ENCODE measurements at regions not wholly inside any gene's neighbourhood (a gene's known extent, or its start where the extent isn't known, plus 50 kb on each side); places are given as distances from the start of the nearest gene placed in this dataset.

DNA sequence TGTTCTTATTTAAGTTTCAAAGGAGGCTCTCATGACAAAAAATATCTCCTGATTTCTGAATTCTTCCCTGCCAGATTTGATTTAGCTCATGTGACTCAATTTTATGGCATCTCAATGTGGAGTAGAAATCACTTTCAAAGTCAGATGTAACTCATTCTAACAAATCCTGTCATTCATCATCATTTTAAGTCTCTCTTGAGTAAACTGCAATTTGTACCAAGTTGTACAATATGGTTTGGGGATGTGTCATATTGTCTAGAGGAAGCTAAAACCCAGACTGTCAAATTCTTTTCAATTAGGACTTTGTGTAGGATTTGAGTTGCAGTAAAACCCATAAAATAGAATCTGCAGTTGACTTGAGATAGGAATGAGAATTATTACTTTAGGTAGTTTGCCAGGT lies 2101.0 kb downstream of the NCAM2 start:
- CTCF ChIA-PET, result no interaction called here

GRCh38 chr21:23101111-23101510 lies 2102.9 kb downstream of the NCAM2 start:
- CTCF ChIA-PET, result interaction anchor here (0.7 kb wide), 1 partner anchor 121 kb away, joined by 6 read pairs; no protein-coding TSS in a partner anchor
- no TSS peak for BruUV-seq (replicated peaks)
- no peak for DNase-seq
- no peak overlapping the region for H3K4me3 Mint-ChIP-seq (ENCODE audit: low read depth, unreplicated experiment)
- no peaks in the 10 kb centered on the region for H3K27me3 Mint-ChIP-seq (ENCODE audit: unreplicated experiment)
- H3K4me1 Mint-ChIP-seq (ENCODE audit: low read depth, unreplicated experiment), result no peaks in the 10 kb centered on the region
- peaks cover 6% of the 10 kb centered on the region for H3K9me3 Mint-ChIP-seq (ENCODE audit: low read depth, unreplicated experiment)
- H3K36me3 Mint-ChIP-seq (ENCODE audit: insufficient read depth, unreplicated experiment), result no peaks in the 10 kb centered on the region
- intact Hi-C loops (cut with micrococcal nuclease; ENCODE audit: unreplicated experiment), result no loop called here
- no peak for TF ChIP-seq CTCF (IDR thresholded peaks at IDR 0.05; ENCODE audit: unreplicated experiment)
- no peak overlapping the region for H3K27ac Mint-ChIP-seq (ENCODE audit: unreplicated experiment)

More for the DNA sequence above, 2101.0 kb downstream of the NCAM2 start:
- BruUV-seq (replicated peaks), result no TSS peak
- TF ChIP-seq CTCF (IDR thresholded peaks at IDR 0.05; ENCODE audit: unreplicated experiment), result no peak
- H3K4me3 Mint-ChIP-seq (ENCODE audit: low read depth, unreplicated experiment), result no peak overlapping the region
- intact Hi-C loops (cut with micrococcal nuclease; ENCODE audit: unreplicated experiment), result no loop called here
- DNase-seq, result no peak
- H3K27me3 Mint-ChIP-seq (ENCODE audit: unreplicated experiment), result no peaks in the 10 kb centered on the region
- H3K36me3 Mint-ChIP-seq (ENCODE audit: insufficient read depth, unreplicated experiment), result no peaks in the 10 kb centered on the region
- no peak overlapping the region for H3K27ac Mint-ChIP-seq (ENCODE audit: unreplicated experiment)
- no peaks in the 10 kb centered on the region for H3K4me1 Mint-ChIP-seq (ENCODE audit: low read depth, unreplicated experiment)
- peaks cover 6% of the 10 kb centered on the region for H3K9me3 Mint-ChIP-seq (ENCODE audit: low read depth, unreplicated experiment)

- Mint-ChIP-seq H3K36me3 (ENCODE audit: insufficient read depth, unreplicated experiment) (no peaks in the 10 kb centered on the region), H3K4me1 (ENCODE audit: low read depth, unreplicated experiment) (no peaks in the 10 kb centered on the region), H3K4me3 (ENCODE audit: low read depth, unreplicated experiment) (no peak overlapping the region), H3K9me3 (ENCODE audit: low read depth, unreplicated experiment) (peaks cover 4% of the 10 kb centered on the region), H3K27me3 (ENCODE audit: unreplicated experiment) (no peaks in the 10 kb centered on the region), H3K27ac (ENCODE audit: unreplicated experiment) (no peak overlapping the region)
- no peak for TF ChIP-seq CTCF (IDR thresholded peaks at IDR 0.05; ENCODE audit: unreplicated experiment)
- BruUV-seq (replicated peaks), result no TSS peak
- CTCF ChIA-PET, result no interaction called here
- intact Hi-C loops (cut with micrococcal nuclease; ENCODE audit: unreplicated experiment), result no loop called here
- no peak for DNase-seq
Measured at GRCh38 chr21:23108533-23108932, 2110.3 kb downstream of the NCAM2 start.

GRCh38 chr21:23111070-23111600 lies 2112.9 kb downstream of the NCAM2 start:
- BruUV-seq (replicated peaks), result no TSS peak
- no peaks in the 10 kb centered on the region for H3K27me3 Mint-ChIP-seq (ENCODE audit: unreplicated experiment)
- intact Hi-C loops (cut with micrococcal nuclease; ENCODE audit: unreplicated experiment), result no loop called here
- H3K4me3 Mint-ChIP-seq (ENCODE audit: low read depth, unreplicated experiment), result no peak overlapping the region
- no peak for DNase-seq
- H3K9me3 Mint-ChIP-seq (ENCODE audit: low read depth, unreplicated experiment), result peaks cover 6% of the 10 kb centered on the region
- no peak for TF ChIP-seq CTCF (IDR thresholded peaks at IDR 0.05; ENCODE audit: unreplicated experiment)
- CTCF ChIA-PET, result no interaction called here
- no peaks in the 10 kb centered on the region for H3K4me1 Mint-ChIP-seq (ENCODE audit: low read depth, unreplicated experiment)
- H3K27ac Mint-ChIP-seq (ENCODE audit: unreplicated experiment), result no peak overlapping the region
- H3K36me3 Mint-ChIP-seq (ENCODE audit: insufficient read depth, unreplicated experiment), result no peaks in the 10 kb centered on the region

Measured in Calu3 (cell line).